Activated naive CD8-positive, alpha-beta T cell treated with anti-CD3 and anti-CD28 coated beads for 36 hours (primary cell): ENCODE measurements at regions not wholly inside any gene's neighbourhood (a gene's known extent, or its start where the extent isn't known, plus 50 kb on each side); places are given as distances from the start of the nearest gene placed in this dataset.
"Not testable (repeated sequence)": the region's sequence is repeated elsewhere in the genome, so short reads cannot be mapped to it uniquely, and the experiment has no call there.

Experiments used
- DNase-seq: peaks from one replicate; pipeline ENCODE4 v3.0.0; 2021
- H3K27ac Mint-ChIP-seq: one replicate; pipeline ENCODE4 v1.8.0; 2022; ENCODE audit warnings: mild to moderate bottlenecking, moderate library complexity, mixed read lengths
- H3K27me3 Mint-ChIP-seq: one replicate; pipeline ENCODE4 v1.8.0; 2022; ENCODE audit warnings: mild to moderate bottlenecking, mixed read lengths
- H3K36me3 Mint-ChIP-seq: one replicate; pipeline ENCODE4 v1.8.0; 2021; ENCODE audit warnings: mild to moderate bottlenecking, mixed read lengths
- H3K4me1 Mint-ChIP-seq: one replicate; pipeline ENCODE4 v1.8.0; 2021; ENCODE audit warnings: mixed read lengths
- H3K4me3 Mint-ChIP-seq: one replicate; pipeline ENCODE4 v1.8.0; 2022; ENCODE audit warnings: mild to moderate bottlenecking, moderate library complexity, mixed read lengths
- H3K9me3 Mint-ChIP-seq: one replicate; pipeline ENCODE4 v1.8.0; 2022; ENCODE audit warnings: mixed read lengths

- H3K27ac Mint-ChIP-seq, H3K4me1 Mint-ChIP-seq, H3K9me3 Mint-ChIP-seq, DNase-seq, H3K36me3 Mint-ChIP-seq, H3K27me3 Mint-ChIP-seq, H3K4me3 Mint-ChIP-seq: not testable (repeated sequence)
Observed at GRCh38 chr7:106530183-106530582, 130.8 kb downstream of the CCDC71L start.

GRCh38 chr7:106526617-106527016 is 134.3 kb downstream of the CCDC71L start:
- not testable (repeated sequence) for H3K9me3 Mint-ChIP-seq, H3K4me3 Mint-ChIP-seq, H3K36me3 Mint-ChIP-seq, H3K27ac Mint-ChIP-seq, H3K4me1 Mint-ChIP-seq, DNase-seq
- H3K27me3 Mint-ChIP-seq: peaks cover 16% of the 10 kb centered on the region

DNA sequence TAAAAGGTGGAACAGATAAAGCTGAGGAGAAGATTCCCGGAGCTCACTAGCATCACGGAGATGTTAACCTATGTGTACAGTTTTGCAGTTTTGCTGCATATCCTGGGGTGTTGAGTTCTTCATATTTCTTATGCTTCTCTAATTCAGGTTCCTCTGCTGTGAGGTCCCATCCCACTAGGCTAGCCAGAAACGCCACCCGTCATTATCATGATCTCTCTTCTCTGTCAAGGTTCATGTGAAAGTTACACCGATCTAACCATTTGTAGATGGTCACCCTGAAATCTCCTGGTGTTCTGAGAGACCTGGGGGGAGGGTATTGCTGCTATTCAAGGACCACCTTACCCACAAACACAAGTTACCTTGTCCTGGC is 136.3 kb downstream of the CCDC71L start:
- H3K4me1 Mint-ChIP-seq: no peaks in the 10 kb centered on the region

GRCh38 chr7:106523482-106523881 is 137.5 kb downstream of the CCDC71L start:
- peaks cover 29% of the 10 kb centered on the region for H3K27me3 Mint-ChIP-seq
- H3K36me3 Mint-ChIP-seq: no peaks in the 10 kb centered on the region
- H3K4me1 Mint-ChIP-seq: no peaks in the 10 kb centered on the region
- H3K27ac Mint-ChIP-seq: no peak overlapping the region
- H3K9me3 Mint-ChIP-seq: no peaks in the 10 kb centered on the region
- no peak overlapping the region for H3K4me3 Mint-ChIP-seq
- no peak for DNase-seq

More for the DNA sequence above, 136.3 kb downstream of the CCDC71L start:
- no peak overlapping the region for H3K27ac Mint-ChIP-seq
- H3K36me3 Mint-ChIP-seq: no peaks in the 10 kb centered on the region
- no peak for DNase-seq
- H3K4me3 Mint-ChIP-seq: no peak overlapping the region
- no peaks in the 10 kb centered on the region for H3K9me3 Mint-ChIP-seq
- peaks cover 17% of the 10 kb centered on the region for H3K27me3 Mint-ChIP-seq

GRCh38 chr7:106522696-106523095 is 138.3 kb downstream of the CCDC71L start:
- H3K27ac Mint-ChIP-seq: no peak overlapping the region
- H3K27me3 Mint-ChIP-seq: peaks cover 36% of the 10 kb centered on the region
- no peak overlapping the region for H3K4me3 Mint-ChIP-seq
- no peaks in the 10 kb centered on the region for H3K9me3 Mint-ChIP-seq
- DNase-seq: no peak
- H3K4me1 Mint-ChIP-seq: no peaks in the 10 kb centered on the region
- H3K36me3 Mint-ChIP-seq: no peaks in the 10 kb centered on the region

- DNase-seq: no peak
- Mint-ChIP-seq H3K4me1 (no peaks in the 10 kb centered on the region), H3K9me3 (peaks cover 2% of the 10 kb centered on the region), H3K36me3 (no peaks in the 10 kb centered on the region), H3K27ac (no peak overlapping the region), H3K4me3 (no peak overlapping the region), H3K27me3 (peaks cover 40% of the 10 kb centered on the region)
Observed at GRCh38 chr7:106521541-106521940, 139.4 kb downstream of the CCDC71L start.

DNA sequence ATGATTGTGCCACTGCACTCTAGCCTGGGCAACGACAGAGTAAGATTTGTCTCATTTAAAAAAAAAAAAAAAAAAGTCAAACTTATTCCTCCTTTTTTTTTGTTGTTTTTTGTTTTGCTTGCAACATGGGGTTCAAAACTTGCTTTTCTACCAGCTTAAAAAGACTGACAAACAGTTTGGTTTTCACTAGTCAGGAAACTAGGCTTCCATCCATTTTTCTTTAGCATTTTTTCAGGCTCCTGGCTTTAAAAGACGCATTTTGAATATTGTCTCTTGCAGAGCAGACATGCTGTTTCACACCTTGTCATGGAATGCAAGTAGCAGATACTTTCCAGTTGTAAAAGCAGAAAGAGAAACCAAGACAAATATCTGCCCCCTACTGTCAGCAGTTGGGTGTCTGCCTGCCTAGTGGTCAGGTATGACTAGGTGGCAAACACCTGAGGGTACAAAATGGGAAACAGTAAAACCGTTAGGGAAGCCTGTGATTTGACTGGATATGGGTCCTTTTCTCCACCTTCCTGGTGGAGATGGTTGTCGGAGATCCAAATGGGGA is 139.9 kb downstream of the CCDC71L start:
- Mint-ChIP-seq H3K36me3 (no peaks in the 10 kb centered on the region), H3K4me3 (no peak overlapping the region), H3K9me3 (peaks cover 2% of the 10 kb centered on the region), H3K4me1 (no peaks in the 10 kb centered on the region), H3K27me3 (peaks cover 44% of the 10 kb centered on the region), H3K27ac (no peak overlapping the region)
- DNase-seq: no peak

- Mint-ChIP-seq H3K27ac (no peak overlapping the region), H3K4me3 (no peak overlapping the region), H3K36me3 (no peaks in the 10 kb centered on the region), H3K27me3 (peaks cover 47% of the 10 kb centered on the region), H3K4me1 (no peaks in the 10 kb centered on the region), H3K9me3 (peaks cover 2% of the 10 kb centered on the region)
- DNase-seq: no peak
Observed at GRCh38 chr7:106518967-106519366, 142.0 kb downstream of the CCDC71L start.

- no peak for DNase-seq
- no peak overlapping the region for H3K27ac Mint-ChIP-seq
- no peak overlapping the region for H3K4me3 Mint-ChIP-seq
- no peaks in the 10 kb centered on the region for H3K36me3 Mint-ChIP-seq
- H3K4me1 Mint-ChIP-seq: no peaks in the 10 kb centered on the region
- H3K27me3 Mint-ChIP-seq: peaks cover 40% of the 10 kb centered on the region
- peaks cover 2% of the 10 kb centered on the region for H3K9me3 Mint-ChIP-seq
Observed at GRCh38 chr7:106518239-106518638, 142.7 kb downstream of the CCDC71L start.

- H3K27ac Mint-ChIP-seq: no peak overlapping the region
Observed at GRCh38 chr7:106517508-106517907, 143.4 kb downstream of the CCDC71L start.

GRCh38 chr7:106515321-106515720 is 145.6 kb downstream of the CCDC71L start:
- Mint-ChIP-seq H3K4me1 (no peaks in the 10 kb centered on the region), H3K27ac (no peak overlapping the region), H3K27me3 (peaks cover 41% of the 10 kb centered on the region), H3K9me3 (peaks cover 2% of the 10 kb centered on the region), H3K36me3 (no peaks in the 10 kb centered on the region), H3K4me3 (no peak overlapping the region)
- DNase-seq: no peak

More at GRCh38 chr7:106517508-106517907, 143.4 kb downstream of the CCDC71L start:
- Mint-ChIP-seq H3K4me3 (no peak overlapping the region), H3K9me3 (peaks cover 2% of the 10 kb centered on the region), H3K4me1 (no peaks in the 10 kb centered on the region), H3K36me3 (no peaks in the 10 kb centered on the region), H3K27me3 (peaks cover 38% of the 10 kb centered on the region)
- no peak for DNase-seq

DNA sequence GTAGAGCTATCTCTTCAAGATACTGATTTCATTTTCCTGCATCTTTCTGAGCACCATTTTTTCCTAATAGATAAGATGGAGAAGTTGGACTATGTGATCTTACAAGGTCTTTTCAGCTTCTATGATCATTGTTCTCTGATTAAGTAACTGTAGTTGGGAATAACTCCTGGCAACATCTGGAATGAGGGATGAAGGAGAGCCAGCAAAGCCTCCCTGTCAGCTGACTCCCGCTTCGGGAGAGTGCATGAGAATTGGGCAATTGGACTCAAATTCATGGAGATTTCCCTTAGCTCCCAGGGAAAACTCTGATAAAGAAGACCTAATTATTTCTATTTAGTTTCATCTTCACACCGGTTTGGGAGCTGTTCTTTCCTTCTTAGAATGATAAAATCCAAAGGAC is 146.1 kb downstream of the CCDC71L start:
- no peak overlapping the region for H3K4me3 Mint-ChIP-seq
- H3K9me3 Mint-ChIP-seq: peaks cover 2% of the 10 kb centered on the region
- H3K4me1 Mint-ChIP-seq: no peaks in the 10 kb centered on the region
- H3K27ac Mint-ChIP-seq: no peak overlapping the region
- no peak for DNase-seq
- peaks cover 44% of the 10 kb centered on the region for H3K27me3 Mint-ChIP-seq
- H3K36me3 Mint-ChIP-seq: no peaks in the 10 kb centered on the region

GRCh38 chr7:106512217-106512616 is 148.7 kb downstream of the CCDC71L start:
- Mint-ChIP-seq H3K27ac (no peak overlapping the region), H3K4me1 (no peaks in the 10 kb centered on the region), H3K27me3 (peaks cover 22% of the 10 kb centered on the region), H3K4me3 (no peak overlapping the region), H3K9me3 (no peaks in the 10 kb centered on the region), H3K36me3 (no peaks in the 10 kb centered on the region)
- DNase-seq: no peak

- Mint-ChIP-seq H3K36me3 (peaks cover 6% of the 10 kb centered on the region), H3K4me1 (peaks cover 13% of the 10 kb centered on the region), H3K4me3 (no peak overlapping the region), H3K9me3 (peaks cover 5% of the 10 kb centered on the region), H3K27me3 (peaks cover 7% of the 10 kb centered on the region), H3K27ac (peak overlapping the region; percentile 74)
- DNase-seq: no peak
Observed at GRCh38 chr7:106504645-106505044, 156.3 kb downstream of the CCDC71L start.

DNA sequence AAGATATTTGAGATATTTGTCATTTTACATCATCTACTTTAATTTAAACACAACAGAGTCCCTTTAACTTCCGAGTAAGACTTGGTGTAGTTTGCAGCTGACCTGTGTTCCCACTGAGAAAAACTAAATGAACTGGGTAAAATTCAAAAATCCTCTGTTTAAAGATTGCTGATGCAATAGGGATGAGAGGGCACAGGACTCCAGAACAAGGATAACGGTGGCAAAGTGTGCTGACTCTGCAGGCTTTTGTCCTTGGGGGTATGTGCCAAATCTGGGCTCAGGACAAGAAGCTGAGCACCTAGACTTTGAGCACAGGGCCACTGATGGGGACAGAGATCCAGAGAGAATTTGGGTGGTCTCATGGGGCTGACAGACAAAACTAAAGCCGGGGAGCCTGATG is 156.8 kb downstream of the CCDC71L start:
- Mint-ChIP-seq H3K9me3 (peaks cover 5% of the 10 kb centered on the region), H3K36me3 (peaks cover 6% of the 10 kb centered on the region), H3K27ac (peak overlapping the region; percentile 74), H3K4me1 (peaks cover 13% of the 10 kb centered on the region), H3K27me3 (peaks cover 7% of the 10 kb centered on the region), H3K4me3 (no peak overlapping the region)
- DNase-seq: no peak

DNA sequence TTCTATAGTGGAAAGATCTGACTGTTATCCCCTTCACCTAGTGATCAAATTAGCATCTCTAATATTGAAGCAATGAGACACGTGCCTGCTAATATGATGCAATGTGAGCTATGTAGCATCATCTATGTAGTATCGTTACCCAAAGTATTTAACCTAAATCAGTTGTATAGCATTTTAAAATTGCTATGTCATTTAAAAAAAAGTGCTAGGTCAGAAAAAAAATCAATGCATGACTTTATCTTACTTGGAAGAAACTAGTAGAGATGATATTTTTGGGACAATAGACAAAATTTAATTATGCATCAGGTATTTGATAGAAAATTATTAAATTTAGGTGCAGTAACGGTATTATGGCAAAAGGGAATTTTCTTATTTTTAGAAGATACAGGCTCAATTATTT is 157.3 kb downstream of the CCDC71L start:
- Mint-ChIP-seq H3K9me3 (peaks cover 5% of the 10 kb centered on the region), H3K27me3 (peaks cover 7% of the 10 kb centered on the region), H3K4me3 (no peak overlapping the region), H3K36me3 (peaks cover 6% of the 10 kb centered on the region), H3K4me1 (peaks cover 13% of the 10 kb centered on the region), H3K27ac (no peak overlapping the region)
- no peak for DNase-seq
